Caco-2 (cell line): ENCODE measurements at regions not wholly inside any gene's neighbourhood (a gene's known extent, or its start where the extent isn't known, plus 50 kb on each side); places are given as distances from the start of the nearest gene placed in this dataset.
A peak's percentile ranks its signal among the peaks of the same experiment; 100 is the strongest.

Experiments used
- BruUV-seq: library from RNA; stranded (reverse); fragments of 400-500 nt; replicated peaks from 2 replicates; lab custom pipeline; 2021; lab: Mats Ljungman, UMichigan
- CTCF ChIA-PET: fragments of 300-600 bp; sonication (Branson Sonifier 250); formaldehyde crosslinking; loops from one replicate; lab custom pipeline; 2022; ENCODE audit warnings: antibody characterized with exemption; lab: Charles Lee
- POLR2A ChIA-PET: fragments of 300-600 bp; sonication (Branson Sonifier 250); formaldehyde crosslinking; loops from one replicate; lab custom pipeline; 2022; ENCODE audit warnings: antibody characterized with exemption; lab: Charles Lee
- DNase-seq, 2 experiments: peaks; one replicate each; pipeline versions ENCODE4 v3.0.0 to v3.0.0-alpha.2; 2020 to 2022
- H3K27me3 ChIP-seq: replicated peaks from 2 replicates; pipeline ENCODE4 v1.6.0; 2011; ENCODE audit warnings: low read length; ENCODE audit not compliant: control insufficient read depth, insufficient read depth
- H3K36me3 ChIP-seq: 2 replicates; pipeline ENCODE4 v1.5.1; 2011; ENCODE audit warnings: low read length; ENCODE audit not compliant: control insufficient read depth, insufficient read depth
- H3K4me1 ChIP-seq: fragments of 250-450 bp; sonication (Bioruptor Pico); 2 replicates; pipeline ENCODE4 v1.5.1; 2020; ENCODE audit warnings: mild to moderate bottlenecking
- H3K4me3 ChIP-seq: 2 replicates; pipeline ENCODE4 v1.5.1; 2011; ENCODE audit warnings: low read depth, mild to moderate bottlenecking, control low read depth, low read length
- H3K9me3 ChIP-seq: fragments of 250-450 bp; sonication (Bioruptor Pico); 2 replicates; pipeline ENCODE4 v1.5.1; 2020; ENCODE audit warnings: mild to moderate bottlenecking, moderate library complexity
- H3K27ac Mint-ChIP-seq: one replicate; pipeline ENCODE4 v1.8.0; 2022; ENCODE audit warnings: mixed read lengths; ENCODE audit not compliant: unreplicated experiment
- H3K27me3 Mint-ChIP-seq: one replicate; pipeline ENCODE4 v1.8.0; 2022; ENCODE audit warnings: mixed read lengths; ENCODE audit not compliant: insufficient read depth, unreplicated experiment
- H3K36me3 Mint-ChIP-seq: one replicate; pipeline ENCODE4 v1.8.0; 2022; ENCODE audit warnings: mild to moderate bottlenecking, mixed read lengths; ENCODE audit not compliant: insufficient read depth, unreplicated experiment
- H3K4me1 Mint-ChIP-seq: one replicate; pipeline ENCODE4 v1.8.0; 2022; ENCODE audit warnings: low read depth, mixed read lengths; ENCODE audit not compliant: unreplicated experiment
- H3K4me3 Mint-ChIP-seq: one replicate; pipeline ENCODE4 v1.8.0; 2022; ENCODE audit warnings: mild to moderate bottlenecking, moderate library complexity, mixed read lengths; ENCODE audit not compliant: unreplicated experiment
- H3K9me3 Mint-ChIP-seq: one replicate; pipeline ENCODE4 v1.8.0; 2022; ENCODE audit warnings: mixed read lengths; ENCODE audit not compliant: unreplicated experiment
- CTCF ChIP-seq, 2 experiments: fragments of 200-600 bp in 1 of 2; IDR thresholded peaks; 1 replicate in 1 of 2; 2 replicates in 1 of 2; pipeline versions ENCODE4 v1.5.1 to v1.8.0; 2011 to 2022; ENCODE audit warnings: antibody characterized with exemption in 1 of 2, control low read depth in 1 of 2, inconsistent platforms in 1 of 2, low read depth in 1 of 2, low read length in 1 of 2, mild to moderate bottlenecking in 1 of 2, moderate library complexity in 1 of 2; ENCODE audit not compliant: insufficient read depth in 1 of 2, severe bottlenecking in 1 of 2, unreplicated experiment in 1 of 2
- intact Hi-C: fragments of 100-400 bp; cut with micrococcal nuclease; formaldehyde crosslinking; loops from one replicate; pipeline ENCODE4 v1.10.0; 2022; ENCODE audit not compliant: unreplicated experiment

- peaks cover 19% of the 10 kb centered on the region for H3K9me3 Mint-ChIP-seq
- BruUV-seq, result no TSS peak
- Histone ChIP-seq H3K4me3 (no peak overlapping the region), H3K9me3 (no peaks in the 10 kb centered on the region), H3K27me3 (no peaks in the 10 kb centered on the region), H3K4me1 (no peaks in the 10 kb centered on the region), H3K36me3 (no peaks in the 10 kb centered on the region)
- H3K27ac Mint-ChIP-seq, result no peak overlapping the region
- H3K4me1 Mint-ChIP-seq, result no peaks in the 10 kb centered on the region
- intact Hi-C loops, result no loop called here
- peaks cover 3% of the 10 kb centered on the region for H3K27me3 Mint-ChIP-seq
- TF ChIP-seq CTCF (IDR thresholded peaks at IDR 0.05; ENCODE audit: insufficient read depth in 1 of 2, low read depth in 1 of 2, low read length in 1 of 2, severe bottlenecking in 1 of 2, unreplicated experiment in 1 of 2), result no peak
- no peak for DNase-seq
- no peaks in the 10 kb centered on the region for H3K36me3 Mint-ChIP-seq
- no peak overlapping the region for H3K4me3 Mint-ChIP-seq
- ChIA-PET POLR2A (no interaction called here), CTCF (no interaction called here)
Observed at GRCh38 chr2:239712755-239713154, 311.9 kb upstream of the HDAC4 start.

- no TSS peak for BruUV-seq
- POLR2A ChIA-PET, result no interaction called here
- H3K4me3 ChIP-seq, result no peak overlapping the region
- Mint-ChIP-seq H3K4me1 (no peaks in the 10 kb centered on the region), H3K9me3 (peaks cover 19% of the 10 kb centered on the region), H3K27me3 (peaks cover 3% of the 10 kb centered on the region), H3K27ac (no peak overlapping the region), H3K4me3 (no peak overlapping the region), H3K36me3 (no peaks in the 10 kb centered on the region)
- CTCF ChIA-PET, result no interaction called here
- DNase-seq, result peak in 1 of 2 experiments; percentile 12
- TF ChIP-seq CTCF (IDR thresholded peaks at IDR 0.05; ENCODE audit: insufficient read depth in 1 of 2, low read depth in 1 of 2, low read length in 1 of 2, severe bottlenecking in 1 of 2, unreplicated experiment in 1 of 2), result no peak
- H3K27me3 ChIP-seq, result no peaks in the 10 kb centered on the region
- intact Hi-C loops, result no loop called here
- H3K9me3 ChIP-seq, result no peaks in the 10 kb centered on the region
- H3K4me1 ChIP-seq, result no peaks in the 10 kb centered on the region
- H3K36me3 ChIP-seq, result no peaks in the 10 kb centered on the region
Observed at GRCh38 chr2:239711911-239712570, 311.2 kb upstream of the HDAC4 start.

- Histone ChIP-seq H3K4me3 (no peak overlapping the region), H3K36me3 (no peaks in the 10 kb centered on the region), H3K4me1 (no peaks in the 10 kb centered on the region), H3K27me3 (no peaks in the 10 kb centered on the region), H3K9me3 (no peaks in the 10 kb centered on the region)
- peaks cover 3% of the 10 kb centered on the region for H3K27me3 Mint-ChIP-seq
- no peak overlapping the region for H3K27ac Mint-ChIP-seq
- ChIA-PET CTCF (no interaction called here), POLR2A (no interaction called here)
- no peaks in the 10 kb centered on the region for H3K36me3 Mint-ChIP-seq
- H3K4me3 Mint-ChIP-seq, result no peak overlapping the region
- intact Hi-C loops, result no loop called here
- peak in 1 of 2 experiments; percentile 6 for DNase-seq
- no TSS peak for BruUV-seq
- TF ChIP-seq CTCF (IDR thresholded peaks at IDR 0.05; ENCODE audit: insufficient read depth in 1 of 2, low read depth in 1 of 2, low read length in 1 of 2, severe bottlenecking in 1 of 2, unreplicated experiment in 1 of 2), result no peak
- H3K4me1 Mint-ChIP-seq, result no peaks in the 10 kb centered on the region
- H3K9me3 Mint-ChIP-seq, result peaks cover 17% of the 10 kb centered on the region
Observed at GRCh38 chr2:239710953-239711861, 310.4 kb upstream of the HDAC4 start.
